Esophagus (tissue), 2 donors: ENCODE measurements at regions not wholly inside any gene's neighbourhood (a gene's known extent, or its start where the extent isn't known, plus 50 kb on each side); places are given as distances from the start of the nearest gene placed in this dataset.
"Not testable (repeated sequence)": the region's sequence is repeated elsewhere in the genome, so short reads cannot be mapped to it uniquely, and the experiment has no call there.

Experiments used
- H3K27ac ChIP-seq, 2 donors: one replicate each; pipeline ENCODE4 v1.5.1; 2013; ENCODE audit warnings: low read depth in 2 of 2, mild to moderate bottlenecking in 2 of 2, inconsistent platforms in 1 of 2, low read length in 1 of 2, moderate library complexity in 1 of 2
- H3K27me3 ChIP-seq, 2 donors: one replicate each; pipeline ENCODE4 v1.6.1; 2013; ENCODE audit warnings: low read length in 2 of 2, control low read depth in 1 of 2, mild to moderate bottlenecking in 1 of 2; ENCODE audit not compliant: insufficient read depth in 2 of 2, control insufficient read depth in 1 of 2
- H3K36me3 ChIP-seq, 2 donors: one replicate each; pipeline ENCODE4 v1.6.1; 2013; ENCODE audit warnings: low read length in 1 of 2; ENCODE audit not compliant: control insufficient read depth in 2 of 2, insufficient read depth in 2 of 2
- H3K4me1 ChIP-seq, 2 donors: one replicate each; pipeline ENCODE4 v1.6.1; 2013; ENCODE audit warnings: low read length in 1 of 2; ENCODE audit not compliant: control insufficient read depth in 2 of 2, insufficient read depth in 2 of 2
- H3K4me3 ChIP-seq, 2 donors: one replicate each; pipeline ENCODE4 v1.5.1; 2013; ENCODE audit warnings: low read length in 2 of 2, mild to moderate bottlenecking in 2 of 2, low read depth in 1 of 2, moderate library complexity in 1 of 2
- H3K9me3 ChIP-seq, 2 donors: one replicate each; pipeline ENCODE4 v1.6.1; 2013; ENCODE audit warnings: mild to moderate bottlenecking in 2 of 2, low read depth in 1 of 2, low read length in 1 of 2, moderate library complexity in 1 of 2; ENCODE audit not compliant: control insufficient read depth in 2 of 2, insufficient read depth in 1 of 2
- WGBS, 2 donors: extraction: QIAGEN DNeasy Blood & Tissue Kit; methylation state at CpG; one replicate each; pipeline ENCODE4 v1.1.7; 2013; 5-methylcytosine and 5-hydroxymethylcytosine counted together
- donor health status: healthy with polysubstance abuse.
- donor health status: Bipolar disorder and iron deficiency.

GRCh38 chr13:82216165-82216564 lies 1666.1 kb downstream of the SLITRK1 start:
- Histone ChIP-seq H3K36me3 (no peaks in the 10 kb centered on the region), H3K27ac (no peak overlapping the region), H3K9me3 (peaks cover 0 to 4% of the 10 kb centered on the region in 2 donors), H3K4me3 (no peak overlapping the region), H3K4me1 (no peaks in the 10 kb centered on the region), H3K27me3 (no peaks in the 10 kb centered on the region)
- 50 to 70% methylated on average over 1 of the region's 1 CpG for WGBS, 2 donors

GRCh38 chr13:82214341-82214740 lies 1667.9 kb downstream of the SLITRK1 start:
- H3K27ac ChIP-seq = no peak overlapping the region
- peaks cover 0 to 4% of the 10 kb centered on the region in 2 donors for H3K9me3 ChIP-seq
- no peaks in the 10 kb centered on the region for H3K27me3 ChIP-seq
- no peaks in the 10 kb centered on the region for H3K4me1 ChIP-seq
- H3K36me3 ChIP-seq = no peaks in the 10 kb centered on the region
- H3K4me3 ChIP-seq = no peak overlapping the region

GRCh38 chr13:82206241-82206640 lies 1676.0 kb downstream of the SLITRK1 start:
- no peak overlapping the region for H3K4me3 ChIP-seq
- no peak overlapping the region for H3K27ac ChIP-seq
- no peaks in the 10 kb centered on the region for H3K27me3 ChIP-seq
- no peaks in the 10 kb centered on the region for H3K36me3 ChIP-seq
- 79 to 91% methylated on average over 6 of the region's 6 CpGs for WGBS, 2 donors
- H3K9me3 ChIP-seq = peaks cover 0 to 15% of the 10 kb centered on the region in 2 donors
- no peaks in the 10 kb centered on the region for H3K4me1 ChIP-seq

- Histone ChIP-seq H3K27me3 (no peaks in the 10 kb centered on the region), H3K4me1 (no peaks in the 10 kb centered on the region), H3K36me3 (no peaks in the 10 kb centered on the region), H3K4me3 (no peak overlapping the region), H3K27ac (no peak overlapping the region), H3K9me3 (peaks cover 0 to 15% of the 10 kb centered on the region in 2 donors)
- 41 to 52% methylated on average over 1 of the region's 1 CpG for WGBS, 2 donors
Observed at GRCh38 chr13:82202398-82202797, 1679.9 kb downstream of the SLITRK1 start.

GRCh38 chr13:82196087-82196486 lies 1686.2 kb downstream of the SLITRK1 start:
- 92 to 95% methylated on average over 2 of the region's 2 CpGs for WGBS, 2 donors
- H3K4me1 ChIP-seq = no peaks in the 10 kb centered on the region
- H3K36me3 ChIP-seq = no peaks in the 10 kb centered on the region
- H3K4me3 ChIP-seq = no peak overlapping the region
- H3K9me3 ChIP-seq = no peaks in the 10 kb centered on the region
- no peak overlapping the region for H3K27ac ChIP-seq
- H3K27me3 ChIP-seq = no peaks in the 10 kb centered on the region

- Histone ChIP-seq H3K36me3 (no peaks in the 10 kb centered on the region), H3K4me1 (no peaks in the 10 kb centered on the region), H3K27me3 (no peaks in the 10 kb centered on the region), H3K4me3 (no peak overlapping the region), H3K27ac (no peak overlapping the region), H3K9me3 (no peaks in the 10 kb centered on the region)
- WGBS, 2 donors = 86 to 88% methylated on average over 1 of the region's 1 CpG
Observed at GRCh38 chr13:82187227-82187626, 1695.0 kb downstream of the SLITRK1 start.

- Histone ChIP-seq H3K27me3 (no peaks in the 10 kb centered on the region), H3K27ac (no peak overlapping the region), H3K9me3 (no peaks in the 10 kb centered on the region), H3K4me3 (no peak overlapping the region), H3K4me1 (no peaks in the 10 kb centered on the region), H3K36me3 (no peaks in the 10 kb centered on the region)
Observed at GRCh38 chr13:82176751-82177150, 1705.5 kb downstream of the SLITRK1 start.

- peaks cover 11 to 12% of the 10 kb centered on the region in 2 donors for H3K9me3 ChIP-seq
- no peak overlapping the region for H3K4me3 ChIP-seq
- H3K27ac ChIP-seq = no peak overlapping the region
- no peaks in the 10 kb centered on the region for H3K27me3 ChIP-seq
- no peaks in the 10 kb centered on the region for H3K36me3 ChIP-seq
- no peaks in the 10 kb centered on the region for H3K4me1 ChIP-seq
- WGBS, 2 donors = 89 to 91% methylated on average over 18 of the region's 18 CpGs
Observed at GRCh38 chr13:82165396-82166174, 1716.7 kb downstream of the SLITRK1 start.

- not testable (repeated sequence) for H3K36me3 ChIP-seq, H3K27me3 ChIP-seq, H3K4me1 ChIP-seq, H3K27ac ChIP-seq, H3K4me3 ChIP-seq
- WGBS, 2 donors = 91 to 96% methylated on average over 31 of the region's 31 CpGs
- H3K9me3 ChIP-seq = peaks cover 11 to 12% of the 10 kb centered on the region in 2 donors
Observed at GRCh38 chr13:82164780-82165395, 1717.4 kb downstream of the SLITRK1 start.

GRCh38 chr13:82147526-82147925 lies 1734.7 kb downstream of the SLITRK1 start:
- H3K4me1 ChIP-seq = no peaks in the 10 kb centered on the region
- H3K4me3 ChIP-seq = no peak overlapping the region
- no peak overlapping the region for H3K27ac ChIP-seq
- H3K27me3 ChIP-seq = no peaks in the 10 kb centered on the region
- H3K9me3 ChIP-seq = no peaks in the 10 kb centered on the region
- no peaks in the 10 kb centered on the region for H3K36me3 ChIP-seq
